LNCAP (cell line): ENCODE measurements at regions not wholly inside any gene's neighbourhood (a gene's known extent, or its start where the extent isn't known, plus 50 kb on each side); places are given as distances from the start of the nearest gene placed in this dataset.

Experiments
- CTCF ChIP-seq: fragments of 450-650 bp; IDR thresholded peaks from 2 replicates; pipeline ENCODE4 v1.5.1; 2017; ENCODE audit warnings: mild to moderate bottlenecking

GRCh38 chr7:17139081-17139480 is 159.4 kb upstream of the AHR start:
- TF ChIP-seq CTCF = no peak

- no peak for TF ChIP-seq CTCF
These were observed 158.0 kb upstream of the AHR start for GRCh38 chr7:17140406-17140805.

- TF ChIP-seq CTCF = no peak
These were observed 155.5 kb upstream of the AHR start for GRCh38 chr7:17142831-17143541.

GRCh38 chr7:17144322-17144721 is 154.1 kb upstream of the AHR start:
- no peak for TF ChIP-seq CTCF

- no peak for TF ChIP-seq CTCF
These were observed 151.8 kb upstream of the AHR start for GRCh38 chr7:17146621-17147020.

- no peak for TF ChIP-seq CTCF
These were observed 151.0 kb upstream of the AHR start for GRCh38 chr7:17147409-17147808.

GRCh38 chr7:17150018-17150417 is 148.4 kb upstream of the AHR start:
- TF ChIP-seq CTCF = no peak

- TF ChIP-seq CTCF = no peak
These were observed 145.7 kb upstream of the AHR start for GRCh38 chr7:17152721-17153120.
